Keratinocyte (primary cell): ENCODE measurements at regions not wholly inside any gene's neighbourhood (a gene's known extent, or its start where the extent isn't known, plus 50 kb on each side); places are given as distances from the start of the nearest gene placed in this dataset.

ENCODE experiments used
- EZH2 ChIP-seq: IDR thresholded peaks from one replicate; pipeline ENCODE4 v1.6.1; 2012; ENCODE audit warnings: inconsistent platforms, mild to moderate bottlenecking, low read length, moderate library complexity
- TF ChIP-seq, protein P1 (sequence below), 3 experiments: IDR thresholded peaks in 1 of 3; conservative IDR thresholded peaks in 1 of 3; optimal IDR thresholded peaks in 1 of 3; 2 replicates in 2 of 3; 3 replicates in 1 of 3; pipeline versions ENCODE3 to v1.5.1; 2011; ENCODE audit warnings: low read length in 3 of 3, mild to moderate bottlenecking in 3 of 3, moderate library complexity in 2 of 3, control low read depth in 1 of 3, inconsistent platforms in 1 of 3; ENCODE audit not compliant: insufficient read depth in 2 of 3; ENCODE audit errors: extremely low read depth in 1 of 3

DNA sequence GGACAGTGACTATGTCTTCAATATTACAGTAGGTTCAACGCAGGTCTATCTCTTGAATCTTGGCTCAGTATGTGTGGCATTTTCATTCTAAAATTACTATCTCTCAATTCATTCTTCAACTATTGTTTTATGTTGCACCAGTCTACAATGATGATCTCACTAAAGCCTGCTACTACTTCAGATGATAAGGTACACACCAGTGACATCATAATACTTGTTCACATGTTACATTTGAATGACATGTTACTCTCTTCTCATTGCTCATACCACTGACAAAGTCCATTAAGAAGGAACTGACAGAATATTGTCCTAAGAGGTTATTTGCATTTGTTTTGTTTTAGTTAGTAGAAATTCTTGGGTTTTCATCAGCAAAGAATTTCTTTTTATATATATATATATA lies 165.2 kb upstream of the ST8SIA4 start:
- TF ChIP-seq, protein P1, sequence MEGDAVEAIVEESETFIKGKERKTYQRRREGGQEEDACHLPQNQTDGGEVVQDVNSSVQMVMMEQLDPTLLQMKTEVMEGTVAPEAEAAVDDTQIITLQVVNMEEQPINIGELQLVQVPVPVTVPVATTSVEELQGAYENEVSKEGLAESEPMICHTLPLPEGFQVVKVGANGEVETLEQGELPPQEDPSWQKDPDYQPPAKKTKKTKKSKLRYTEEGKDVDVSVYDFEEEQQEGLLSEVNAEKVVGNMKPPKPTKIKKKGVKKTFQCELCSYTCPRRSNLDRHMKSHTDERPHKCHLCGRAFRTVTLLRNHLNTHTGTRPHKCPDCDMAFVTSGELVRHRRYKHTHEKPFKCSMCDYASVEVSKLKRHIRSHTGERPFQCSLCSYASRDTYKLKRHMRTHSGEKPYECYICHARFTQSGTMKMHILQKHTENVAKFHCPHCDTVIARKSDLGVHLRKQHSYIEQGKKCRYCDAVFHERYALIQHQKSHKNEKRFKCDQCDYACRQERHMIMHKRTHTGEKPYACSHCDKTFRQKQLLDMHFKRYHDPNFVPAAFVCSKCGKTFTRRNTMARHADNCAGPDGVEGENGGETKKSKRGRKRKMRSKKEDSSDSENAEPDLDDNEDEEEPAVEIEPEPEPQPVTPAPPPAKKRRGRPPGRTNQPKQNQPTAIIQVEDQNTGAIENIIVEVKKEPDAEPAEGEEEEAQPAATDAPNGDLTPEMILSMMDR (optimal IDR thresholded peaks at IDR 0.05 in 1 of 3, IDR thresholded peaks at IDR 0.05 in 1 of 3, conservative IDR thresholded peaks at IDR 0.05 in 1 of 3; ENCODE audit: extremely low read depth in 1 of 3, insufficient read depth in 2 of 3, low read length in 3 of 3) = no peak
- no peak for TF ChIP-seq EZH2
